LNCAP (cell line): ENCODE measurements at regions not wholly inside any gene's neighbourhood (a gene's known extent, or its start where the extent isn't known, plus 50 kb on each side); places are given as distances from the start of the nearest gene placed in this dataset.

Experiments
- CTCF ChIP-seq: fragments of 450-650 bp; IDR thresholded peaks from 2 replicates; pipeline ENCODE4 v1.5.1; 2017; ENCODE audit warnings: mild to moderate bottlenecking

- no peak for TF ChIP-seq CTCF
Observed at GRCh38 chr2:237016121-237016915, 69.4 kb upstream of the COPS8 start.

- no peak for TF ChIP-seq CTCF
Observed at GRCh38 chr2:237020090-237020489, 65.6 kb upstream of the COPS8 start.

- no peak for TF ChIP-seq CTCF
Observed at GRCh38 chr2:237022533-237022932, 63.2 kb upstream of the COPS8 start.

- TF ChIP-seq CTCF = no peak
Observed at GRCh38 chr2:237024255-237024654, 61.4 kb upstream of the COPS8 start.

- no peak for TF ChIP-seq CTCF
Observed at GRCh38 chr2:237025090-237025865, 60.4 kb upstream of the COPS8 start.

GRCh38 chr2:237026981-237027711 lies 58.5 kb upstream of the COPS8 start:
- TF ChIP-seq CTCF = peak; percentile 75

- no peak for TF ChIP-seq CTCF
Observed at GRCh38 chr2:237027712-237028029, 58.0 kb upstream of the COPS8 start.
